Activated gamma-delta T cell treated with Interleukin-2 at 50 U/mL for 16 hours (primary cell): ENCODE measurements at regions not wholly inside any gene's neighbourhood (a gene's known extent, or its start where the extent isn't known, plus 50 kb on each side); places are given as distances from the start of the nearest gene placed in this dataset.

Experiments used
- DNase-seq: peaks from one replicate; pipeline ENCODE4 v3.0.0-alpha.2; 2020

- DNase-seq = no peak
Observed at GRCh38 chr6:164142322-164142721, 727.8 kb downstream of the QKI start.

GRCh38 chr6:164135511-164136132, 721.1 kb downstream of the QKI start:
- DNase-seq = no peak

- DNase-seq = no peak
Observed at GRCh38 chr6:164133095-164133494, 718.6 kb downstream of the QKI start.

- DNase-seq = no peak
Observed at GRCh38 chr6:164130585-164130984, 716.1 kb downstream of the QKI start.

GRCh38 chr6:164130151-164130550, 715.6 kb downstream of the QKI start:
- DNase-seq = no peak

DNA sequence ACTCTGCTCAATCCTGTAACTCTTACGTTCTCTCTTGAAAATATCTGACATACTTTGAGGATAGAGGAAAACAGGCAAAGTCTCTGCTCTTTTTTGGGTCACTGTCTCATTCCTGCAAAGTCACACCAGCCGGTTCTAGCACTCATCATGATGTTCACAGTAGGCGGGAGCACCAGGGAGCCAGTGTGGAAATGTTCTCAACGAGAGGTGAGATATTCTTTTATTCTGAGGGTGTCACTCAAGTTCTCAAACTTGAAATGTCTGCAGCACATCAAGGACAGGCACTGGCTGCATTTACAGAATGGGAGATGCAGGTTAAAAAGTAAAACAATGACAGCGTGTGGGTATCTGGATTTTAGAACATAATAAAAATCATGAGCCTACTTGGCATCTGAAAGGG, 714.7 kb downstream of the QKI start:
- DNase-seq = no peak

DNA sequence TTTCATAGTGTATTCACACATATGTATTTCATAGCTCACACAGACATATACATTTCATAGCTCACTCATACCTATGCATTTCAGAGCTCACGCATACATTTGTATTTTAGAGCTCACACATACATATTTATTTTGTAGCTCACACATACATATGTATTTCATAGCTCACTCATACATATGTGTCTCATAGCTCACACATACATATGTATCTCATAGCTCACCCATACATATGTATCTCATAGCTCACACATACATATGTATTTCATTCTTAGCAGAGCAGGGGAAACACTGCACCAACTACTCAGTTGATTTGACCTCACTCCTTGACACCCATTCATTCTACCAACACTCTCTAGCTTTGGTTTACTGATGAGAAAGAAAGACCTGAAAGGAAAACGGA, 713.6 kb downstream of the QKI start:
- no peak for DNase-seq

GRCh38 chr6:164124986-164125385, 710.5 kb downstream of the QKI start:
- no peak for DNase-seq

DNA sequence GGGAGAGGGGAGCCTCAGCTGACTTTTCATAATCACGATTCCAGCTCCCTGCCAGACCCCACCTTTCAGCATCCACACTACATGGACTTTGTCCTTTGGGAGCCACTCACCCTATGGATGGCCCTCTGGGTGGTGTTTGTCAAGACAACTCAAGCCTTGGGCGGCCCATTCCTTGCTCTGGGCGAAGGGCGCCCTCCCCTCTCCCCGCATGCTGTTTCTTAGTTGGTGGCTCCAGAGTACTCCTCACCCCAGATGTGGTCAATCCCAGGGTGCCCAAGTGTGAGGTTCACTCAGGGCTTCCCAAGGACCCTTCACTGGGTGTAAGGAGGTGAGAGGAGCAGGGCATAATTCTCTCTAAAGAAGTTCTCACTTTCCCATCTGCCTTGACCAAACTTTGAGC, 710.0 kb downstream of the QKI start:
- no peak for DNase-seq

DNA sequence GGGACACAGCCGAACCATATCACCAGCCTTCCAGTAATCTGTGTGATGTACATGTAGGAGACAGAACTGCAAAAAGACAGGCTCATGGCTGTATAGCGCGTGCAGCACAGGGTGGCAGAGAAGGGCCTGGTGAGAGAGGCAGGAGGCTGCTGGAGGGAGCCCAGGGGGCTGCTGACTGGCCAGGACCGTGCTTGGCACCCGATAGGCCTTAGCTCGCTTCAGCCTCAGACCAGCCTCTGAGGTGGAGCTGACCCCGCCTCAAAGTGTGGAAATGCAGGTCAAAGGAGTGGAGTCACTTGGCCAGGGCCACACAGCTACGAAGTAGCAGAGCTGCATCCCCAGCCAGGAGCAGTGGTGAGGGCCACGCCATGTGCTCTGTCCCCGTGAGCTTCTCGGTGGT, 707.6 kb downstream of the QKI start:
- DNase-seq = no peak

DNA sequence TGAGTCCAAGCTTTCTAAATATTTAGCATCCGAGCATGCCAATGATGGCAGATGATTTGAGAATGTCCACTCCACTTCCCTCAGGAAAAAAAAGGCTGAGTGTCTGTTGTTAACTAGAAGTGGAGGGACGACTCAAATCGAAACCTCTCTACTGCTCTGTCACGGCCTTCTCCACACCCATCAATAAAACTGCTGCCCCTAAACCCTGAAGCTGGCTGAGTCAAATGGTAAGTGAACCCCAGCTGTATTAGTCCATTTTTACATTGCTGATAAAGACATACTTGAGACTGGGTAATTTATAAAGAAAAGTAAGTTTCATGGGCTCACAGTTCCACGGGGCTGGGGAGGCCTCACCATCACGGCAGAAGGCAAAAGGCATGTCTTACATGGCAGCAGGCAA, 707.0 kb downstream of the QKI start:
- DNase-seq = no peak

DNA sequence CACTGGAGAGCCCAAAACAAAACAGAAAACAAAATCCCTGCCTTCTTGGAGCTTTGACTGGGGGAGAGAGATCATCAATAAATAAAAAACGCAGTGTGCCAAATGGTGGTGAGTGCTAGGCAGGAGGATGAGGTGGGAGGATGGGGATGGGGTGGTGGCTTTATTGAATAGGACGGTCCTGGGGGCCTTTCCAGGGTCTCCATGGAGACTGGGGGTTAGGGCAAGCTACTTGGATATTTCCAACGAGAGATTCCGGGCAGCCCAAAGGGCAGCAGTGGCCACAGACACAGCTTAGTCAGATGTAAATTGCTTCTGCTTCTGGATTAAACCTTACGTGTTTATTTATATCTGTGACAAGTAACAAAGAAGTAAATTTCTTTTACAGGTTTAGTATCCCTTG, 700.1 kb downstream of the QKI start:
- no peak for DNase-seq

GRCh38 chr6:164114051-164114450, 699.5 kb downstream of the QKI start:
- DNase-seq = no peak

GRCh38 chr6:164113637-164114036, 699.1 kb downstream of the QKI start:
- no peak for DNase-seq

GRCh38 chr6:164109770-164110140, 695.2 kb downstream of the QKI start:
- no peak for DNase-seq

DNA sequence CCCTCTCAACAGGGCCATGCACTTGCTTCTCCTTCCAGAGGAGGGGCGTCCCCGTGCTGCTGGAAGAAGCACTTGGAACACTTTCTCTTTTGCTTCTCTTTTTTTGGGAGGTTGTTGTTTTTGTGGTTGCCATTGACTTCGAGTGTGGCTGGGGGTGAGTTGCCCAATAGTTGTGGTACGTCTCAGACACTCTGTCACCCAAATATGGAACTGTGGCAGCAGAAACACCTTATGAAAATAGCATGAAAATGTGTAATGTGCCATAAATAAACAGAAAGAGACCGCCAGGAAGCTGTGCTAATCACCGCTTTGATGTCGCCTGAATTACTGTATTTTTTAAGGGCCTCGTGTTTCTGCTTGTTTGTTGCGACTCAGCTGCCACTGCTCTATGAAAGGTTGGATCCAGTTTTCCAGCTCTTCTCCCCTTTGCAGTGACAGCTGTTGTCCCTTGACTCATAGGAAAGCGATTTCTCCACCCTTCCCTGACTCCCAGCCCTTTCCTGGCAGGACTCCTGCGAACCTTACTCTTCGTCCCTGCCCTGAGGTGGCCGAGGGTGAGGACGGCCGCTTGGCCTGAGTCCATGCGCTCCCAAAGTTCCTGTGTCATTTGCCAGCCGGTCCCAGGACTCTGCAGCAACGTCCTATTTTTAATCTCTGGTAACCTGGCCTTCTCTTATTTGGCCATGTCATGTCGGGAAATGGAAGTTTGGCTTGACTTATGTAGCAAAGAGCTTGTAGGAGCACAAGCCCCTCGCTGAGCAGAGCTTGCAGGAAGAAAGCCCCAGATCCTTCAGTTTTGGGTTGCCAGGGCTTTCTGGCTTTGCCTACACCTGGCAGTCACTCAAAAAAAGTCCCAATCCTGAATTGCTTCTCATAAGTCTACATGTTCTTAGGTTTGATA, 694.6 kb downstream of the QKI start:
- no peak for DNase-seq

- DNase-seq = no peak
Observed at GRCh38 chr6:164108092-164108491, 693.6 kb downstream of the QKI start.

- DNase-seq = no peak
Observed at GRCh38 chr6:164107297-164107995, 692.9 kb downstream of the QKI start.

GRCh38 chr6:164106345-164106769, 691.8 kb downstream of the QKI start:
- DNase-seq = no peak

DNA sequence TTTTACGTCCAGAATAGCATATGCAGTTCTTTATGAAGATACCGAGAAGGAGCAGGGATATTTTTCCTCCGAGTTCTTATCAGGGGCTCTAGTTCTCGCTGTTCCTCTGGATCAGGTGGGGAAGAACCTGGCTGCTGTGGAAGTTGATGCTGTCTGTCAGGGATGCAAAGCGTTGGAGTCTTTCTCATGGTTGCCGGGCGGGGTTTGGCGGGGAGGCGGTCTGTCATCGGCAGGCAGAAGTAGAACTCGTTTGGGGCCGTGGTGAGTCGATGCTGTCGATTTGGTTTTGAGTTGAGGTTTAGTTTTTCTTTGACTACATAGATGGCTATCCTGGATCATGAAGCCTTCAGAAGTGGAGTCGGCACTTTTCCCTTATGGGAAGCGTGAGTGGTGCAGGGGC, 691.2 kb downstream of the QKI start:
- no peak for DNase-seq

DNA sequence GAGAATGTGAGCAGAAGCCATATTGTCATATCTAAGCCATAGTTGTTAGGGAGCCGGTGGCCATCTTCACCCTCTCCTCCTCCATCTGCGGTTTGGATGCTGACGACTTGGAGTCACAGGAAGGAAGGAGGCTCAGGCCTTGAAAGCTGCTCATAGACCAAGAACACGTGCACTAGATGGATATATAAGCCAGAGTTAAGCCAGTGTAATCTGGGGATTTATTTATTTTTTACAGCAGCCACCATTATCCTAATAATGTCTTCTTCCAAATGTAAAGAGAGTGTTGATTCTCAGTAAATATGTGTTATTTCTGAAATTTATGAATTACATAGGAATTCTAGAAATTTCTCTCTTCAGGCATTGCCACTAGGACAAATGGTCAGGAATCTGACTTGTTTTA, 689.9 kb downstream of the QKI start:
- no peak for DNase-seq

- no peak for DNase-seq
Observed at GRCh38 chr6:164102693-164103092, 688.2 kb downstream of the QKI start.

- no peak for DNase-seq
Observed at GRCh38 chr6:164101859-164102258, 687.3 kb downstream of the QKI start.

DNA sequence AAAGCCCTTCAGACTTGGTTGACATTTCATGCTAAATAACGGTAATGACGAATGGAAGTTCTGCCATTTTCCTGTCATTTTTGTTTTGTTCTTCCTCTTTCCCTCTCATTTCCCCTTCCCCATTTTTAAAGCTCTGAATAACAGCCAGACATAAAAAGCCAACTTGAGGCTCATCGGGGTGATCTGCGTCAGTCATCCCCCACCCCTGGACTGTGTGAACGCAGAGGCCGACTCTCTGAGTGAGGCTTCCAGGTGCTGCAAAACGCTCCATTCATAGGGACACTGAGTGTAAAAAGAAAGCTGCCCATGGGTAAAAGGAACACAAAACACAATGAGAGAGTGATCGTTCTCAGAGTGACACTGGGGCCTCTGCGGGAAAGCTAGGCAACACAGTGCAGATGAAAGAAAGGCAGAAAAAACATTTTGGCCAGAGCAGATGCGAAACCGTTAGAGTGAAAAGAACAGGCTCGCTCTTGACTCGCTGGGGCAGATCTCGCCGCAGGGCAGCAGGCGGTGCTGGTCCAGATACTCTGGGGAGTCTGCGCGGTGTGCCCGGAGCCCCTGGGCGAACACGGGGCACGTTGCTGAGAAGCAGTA, 684.8 kb downstream of the QKI start:
- DNase-seq = no peak
